Activated CD8-positive, alpha-beta T cell treated with anti-CD3 and anti-CD28 coated beads for 36 hours (primary cell): ENCODE measurements at regions not wholly inside any gene's neighbourhood (a gene's known extent, or its start where the extent isn't known, plus 50 kb on each side); places are given as distances from the start of the nearest gene placed in this dataset.

ENCODE experiments used
- ATAC-seq: fragments of 200-7000 bp; cut with Tn5 transposase; one replicate; pipeline ENCODE4 v1.10.0; 2021; ENCODE audit warnings: mild to moderate bottlenecking, moderate library complexity
- CTCF ChIA-PET: fragments of 350-600 bp; sonication (Branson Sonifier 250); formaldehyde crosslinking; loops from one replicate; lab custom pipeline; 2021; ENCODE audit warnings: antibody characterized with exemption; lab: Charles Lee
- POLR2A ChIA-PET: fragments of 350-600 bp; sonication (Branson Sonifier 250); formaldehyde crosslinking; loops from one replicate; lab custom pipeline; 2021; ENCODE audit warnings: antibody characterized with exemption; lab: Charles Lee
- DNase-seq: peaks from one replicate; pipeline ENCODE4 v3.0.0-alpha.2; 2020
- H3K27ac Mint-ChIP-seq: one replicate; pipeline ENCODE4 v1.8.0; 2021; ENCODE audit warnings: mild to moderate bottlenecking, mixed read lengths
- H3K27me3 Mint-ChIP-seq: one replicate; pipeline ENCODE4 v1.8.0; 2021; ENCODE audit warnings: mixed read lengths
- H3K36me3 Mint-ChIP-seq: one replicate; pipeline ENCODE4 v1.8.0; 2021; ENCODE audit warnings: low read depth, mixed read lengths
- H3K4me1 Mint-ChIP-seq: one replicate; pipeline ENCODE4 v1.8.0; 2021; ENCODE audit warnings: low read depth, mixed read lengths
- H3K4me3 Mint-ChIP-seq: one replicate; pipeline ENCODE4 v1.8.0; 2021; ENCODE audit warnings: mild to moderate bottlenecking, moderate library complexity, mixed read lengths
- H3K9me3 Mint-ChIP-seq: one replicate; pipeline ENCODE4 v1.8.0; 2021; ENCODE audit warnings: mixed read lengths
- CTCF ChIP-seq: fragments of 200-600 bp; IDR thresholded peaks from one replicate; pipeline ENCODE4 v1.8.0; 2022; ENCODE audit warnings: antibody characterized with exemption, mild to moderate bottlenecking
- intact Hi-C: fragments of 100-400 bp; cut with micrococcal nuclease; formaldehyde crosslinking; loops from one replicate; pipeline ENCODE4 v1.10.0; 2022

- no peaks in the 10 kb centered on the region for H3K36me3 Mint-ChIP-seq
- H3K9me3 Mint-ChIP-seq, result no peaks in the 10 kb centered on the region
- ATAC-seq (no peak), DNase-seq (no peak)
- H3K4me1 Mint-ChIP-seq, result no peaks in the 10 kb centered on the region
- H3K27me3 Mint-ChIP-seq, result no peaks in the 10 kb centered on the region
- ChIA-PET POLR2A (interaction anchor here (0.6 kb wide), 1 partner anchor 79 kb away, joined by 3 read pairs; no protein-coding TSS in a partner anchor), CTCF (no interaction called here)
- no peak overlapping the region for H3K4me3 Mint-ChIP-seq
- intact Hi-C loops, result no loop called here
- TF ChIP-seq CTCF, result no peak
- H3K27ac Mint-ChIP-seq, result no peak overlapping the region
These were observed 607.3 kb upstream of the CADM1 start for GRCh38 chr11:116111546-116111945.

- TF ChIP-seq CTCF, result no peak
- H3K4me1 Mint-ChIP-seq, result no peaks in the 10 kb centered on the region
- CTCF ChIA-PET, result no interaction called here
- H3K27me3 Mint-ChIP-seq, result no peaks in the 10 kb centered on the region
- H3K36me3 Mint-ChIP-seq, result no peaks in the 10 kb centered on the region
- POLR2A ChIA-PET, result interaction anchor here (0.6 kb wide), 1 partner anchor 197 kb away, joined by 3 read pairs; no protein-coding TSS in a partner anchor
- DNase-seq, result no peak
- H3K4me3 Mint-ChIP-seq, result no peak overlapping the region
- no peaks in the 10 kb centered on the region for H3K9me3 Mint-ChIP-seq
- intact Hi-C loops, result no loop called here
- no peak overlapping the region for H3K27ac Mint-ChIP-seq
- no peak for ATAC-seq
These were observed 606.6 kb upstream of the CADM1 start for GRCh38 chr11:116110802-116111201.

- no peaks in the 10 kb centered on the region for H3K9me3 Mint-ChIP-seq
- H3K27me3 Mint-ChIP-seq, result no peaks in the 10 kb centered on the region
- no peak for ATAC-seq
- intact Hi-C loops, result no loop called here
- no peak overlapping the region for H3K27ac Mint-ChIP-seq
- no peak for TF ChIP-seq CTCF
- H3K36me3 Mint-ChIP-seq, result no peaks in the 10 kb centered on the region
- ChIA-PET POLR2A (interaction anchor here (0.6 kb wide), 1 partner anchor 197 kb away, joined by 3 read pairs; no protein-coding TSS in a partner anchor), CTCF (no interaction called here)
- H3K4me1 Mint-ChIP-seq, result no peaks in the 10 kb centered on the region
- no peak overlapping the region for H3K4me3 Mint-ChIP-seq
- DNase-seq, result no peak
These were observed 606.1 kb upstream of the CADM1 start for GRCh38 chr11:116110356-116110755.

GRCh38 chr11:116109228-116109627 lies 605.0 kb upstream of the CADM1 start:
- Mint-ChIP-seq H3K4me3 (no peak overlapping the region), H3K4me1 (no peaks in the 10 kb centered on the region), H3K36me3 (no peaks in the 10 kb centered on the region), H3K27ac (no peak overlapping the region), H3K27me3 (no peaks in the 10 kb centered on the region), H3K9me3 (no peaks in the 10 kb centered on the region)
- intact Hi-C loops, result no loop called here
- POLR2A ChIA-PET, result no interaction called here
- TF ChIP-seq CTCF, result no peak
- ATAC-seq (no peak), DNase-seq (no peak)
- CTCF ChIA-PET, result no interaction called here

- H3K36me3 Mint-ChIP-seq, result no peaks in the 10 kb centered on the region
- no peaks in the 10 kb centered on the region for H3K27me3 Mint-ChIP-seq
- POLR2A ChIA-PET, result no interaction called here
- no peak for TF ChIP-seq CTCF
- no peaks in the 10 kb centered on the region for H3K4me1 Mint-ChIP-seq
- H3K4me3 Mint-ChIP-seq, result no peak overlapping the region
- ATAC-seq (no peak), DNase-seq (no peak)
- H3K9me3 Mint-ChIP-seq, result no peaks in the 10 kb centered on the region
- H3K27ac Mint-ChIP-seq, result no peak overlapping the region
- intact Hi-C loops, result no loop called here
- CTCF ChIA-PET, result no interaction called here
These were observed 603.9 kb upstream of the CADM1 start for GRCh38 chr11:116108161-116108560.
